HCT116 (cell line): ENCODE measurements at regions not wholly inside any gene's neighbourhood (a gene's known extent, or its start where the extent isn't known, plus 50 kb on each side); places are given as distances from the start of the nearest gene placed in this dataset.

Experiments
- ATAC-seq: fragments of 200-7000 bp; cut with Tn5 transposase; 2 replicates; pipeline ENCODE4 v1.9.1; 2020; ENCODE audit warnings: mild to moderate bottlenecking, moderate library complexity
- BruUV-seq: library from RNA; stranded (reverse); fragments of 400-500 nt; replicated peaks from 2 replicates; lab custom pipeline; 2021; lab: Mats Ljungman, UMichigan
- CTCF ChIA-PET: fragments of 300-600 bp; sonication (Branson Sonifier 250); formaldehyde crosslinking; loops from one replicate; lab custom pipeline; 2021; ENCODE audit warnings: antibody characterized with exemption; lab: Charles Lee
- POLR2A ChIA-PET: fragments of 300-600, 350-600 bp; sonication (Branson Sonifier 250); formaldehyde crosslinking; loops from one replicate; lab custom pipeline; 2021; ENCODE audit warnings: antibody characterized with exemption; lab: Charles Lee
- RAD21 ChIA-PET, 2 experiments: fragments of 300-600 bp; sonication (Branson Sonifier 250); formaldehyde crosslinking; loops; one replicate each; lab custom pipeline; 2023; ENCODE audit warnings: low total read pairs in 2 of 2; ENCODE audit not compliant: uncharacterized antibody in 2 of 2, unreplicated experiment in 2 of 2, low non-redundant PET in 1 of 2; lab: Charles Lee
- DNase-seq: peaks from one replicate; pipeline ENCODE4 v3.0.0-alpha.2; 2010; ENCODE audit warnings: low read depth, low spot score
- H2AFZ ChIP-seq: fragments of 200-600 bp; shearing (Covaris generic), sonication (generic); 2 replicates; pipeline ENCODE4 v1.6.1; 2017; ENCODE audit warnings: low read depth, mixed run types, mixed read lengths, antibody characterized with exemption, low read length; ENCODE audit not compliant: poor library complexity, severe bottlenecking
- H3K27ac ChIP-seq: 2 replicates; pipeline ENCODE4 v1.5.1; 2012; ENCODE audit warnings: low read depth, low read length
- H3K27me3 ChIP-seq: fragments of 200-600 bp; sonication (generic); 2 replicates; pipeline ENCODE4 v1.6.1; 2016; ENCODE audit warnings: mixed run types, low read length, mixed read lengths; ENCODE audit not compliant: insufficient read depth
- H3K36me3 ChIP-seq, 2 experiments: fragments of 200-500 bp in 1 of 2; fragments of 200-600 bp in 1 of 2; sonication (Bioruptor generic) in 1 of 2; sonication (generic) in 1 of 2; 2 replicates each; pipeline versions ENCODE4 v1.5.1 to v1.6.1; 2014 to 2016; ENCODE audit warnings: low read length in 2 of 2, inconsistent platforms in 1 of 2, mixed read lengths in 1 of 2, mixed run types in 1 of 2; ENCODE audit not compliant: insufficient read depth in 2 of 2, control insufficient read depth in 1 of 2
- H3K4me1 ChIP-seq, 2 experiments: fragments of 200-600 bp in 1 of 2; sonication (generic) in 1 of 2; 2 replicates each; pipeline versions ENCODE4 v1.5.1 to v1.6.1; 2012 to 2017; ENCODE audit warnings: low read length in 2 of 2, inconsistent platforms in 1 of 2, mild to moderate bottlenecking in 1 of 2, mixed read lengths in 1 of 2, mixed run types in 1 of 2, moderate library complexity in 1 of 2; ENCODE audit not compliant: insufficient read depth in 2 of 2, control insufficient read depth in 1 of 2
- H3K4me2 ChIP-seq: fragments of 200-600 bp; sonication (generic); 2 replicates; pipeline ENCODE4 v1.6.1; 2017; ENCODE audit warnings: mixed run types, low read length, mixed read lengths
- H3K4me3 ChIP-seq, 2 experiments: fragments of 200-600 bp in 1 of 2; sonication (generic) in 1 of 2; replicated peaks in 1 of 2; 2 replicates each; pipeline ENCODE4 v1.5.1; 2011 to 2016; ENCODE audit warnings: low read length in 2 of 2, control low read depth in 1 of 2, low read depth in 1 of 2, mild to moderate bottlenecking in 1 of 2, mixed read lengths in 1 of 2, mixed run types in 1 of 2
- H3K79me2 ChIP-seq: fragments of 200-600 bp; sonication (generic); 2 replicates; pipeline ENCODE4 v1.6.1; 2017; ENCODE audit warnings: mild to moderate bottlenecking, mixed run types, low read length, moderate library complexity, mixed read lengths; ENCODE audit not compliant: insufficient read depth
- H3K9ac ChIP-seq: fragments of 200-600 bp; sonication (generic); 2 replicates; pipeline ENCODE4 v1.6.1; 2016; ENCODE audit warnings: low read length, mixed read lengths
- H3K9me2 ChIP-seq: fragments of 200-600 bp; sonication (generic), shearing (Covaris generic); 2 replicates; pipeline ENCODE4 v1.6.1; 2017; ENCODE audit warnings: mixed run types, mild to moderate bottlenecking, moderate library complexity; ENCODE audit not compliant: insufficient read depth
- H3K9me3 ChIP-seq, 2 experiments: fragments of 200-500 bp in 1 of 2; fragments of 200-600 bp in 1 of 2; sonication (Bioruptor generic) in 1 of 2; sonication (generic) in 1 of 2; 2 replicates each; pipeline ENCODE4 v1.6.1; 2014 to 2017; ENCODE audit warnings: low read length in 2 of 2, mixed read lengths in 2 of 2, inconsistent platforms in 1 of 2, low read depth in 1 of 2, mild to moderate bottlenecking in 1 of 2, mixed run types in 1 of 2, moderate library complexity in 1 of 2; ENCODE audit not compliant: control insufficient read depth in 1 of 2, insufficient read depth in 1 of 2
- H4K20me1 ChIP-seq: fragments of 200-600 bp; sonication (generic), shearing (Covaris generic); 2 replicates; pipeline ENCODE4 v1.6.1; 2017; ENCODE audit warnings: mixed run types, mild to moderate bottlenecking, moderate library complexity; ENCODE audit not compliant: insufficient read depth
- CBX3 ChIP-seq: IDR thresholded peaks from 2 replicates; pipeline ENCODE4 v1.6.1; 2012; ENCODE audit warnings: low read depth
- EGR1 ChIP-seq: IDR thresholded peaks from 2 replicates; pipeline ENCODE4 v1.6.1; 2012; ENCODE audit warnings: low read depth
- ELF1 ChIP-seq: IDR thresholded peaks from 2 replicates; pipeline ENCODE4 v1.6.1; 2012; ENCODE audit warnings: low read depth, borderline replicate concordance
- EZH2phosphoT487 ChIP-seq: fragments of 200-600 bp; IDR thresholded peaks from 2 replicates; pipeline ENCODE4 v1.6.1; 2018; ENCODE audit warnings: antibody characterized with exemption, borderline replicate concordance
- FOSL1 ChIP-seq: IDR thresholded peaks from 2 replicates; pipeline ENCODE4 v1.6.1; 2012; ENCODE audit warnings: low read depth
- POLR2AphosphoS5 ChIP-seq: IDR thresholded peaks from 2 replicates; pipeline ENCODE4 v1.6.1; 2011; ENCODE audit warnings: mild to moderate bottlenecking, low read depth, low read length, moderate library complexity
- RAD21 ChIP-seq: IDR thresholded peaks from 2 replicates; pipeline ENCODE4 v1.6.1; 2012; ENCODE audit warnings: low read depth, mild to moderate bottlenecking
- SIN3A ChIP-seq: IDR thresholded peaks from 2 replicates; pipeline ENCODE4 v1.6.1; 2012; ENCODE audit warnings: low read depth
- SP1 ChIP-seq: IDR thresholded peaks from 2 replicates; pipeline ENCODE4 v1.6.1; 2012; ENCODE audit warnings: low read depth
- SRF ChIP-seq: IDR thresholded peaks from 2 replicates; pipeline ENCODE4 v1.6.1; 2012; ENCODE audit warnings: low read depth
- YY1 ChIP-seq: IDR thresholded peaks from 2 replicates; pipeline ENCODE4 v1.6.1; 2011; ENCODE audit warnings: low read length, low read depth, moderate library complexity, mild to moderate bottlenecking; ENCODE audit not compliant: insufficient replicate concordance; ENCODE audit errors: extremely low read depth
- ZFX ChIP-seq: fragments of 450-650 bp; IDR thresholded peaks from 2 replicates; pipeline ENCODE4 v1.6.1; 2017
- ZNF274 ChIP-seq: fragments of 200-500 bp; sonication (Bioruptor generic); IDR thresholded peaks from 2 replicates; pipeline ENCODE4 v1.6.1; 2014; ENCODE audit warnings: mild to moderate bottlenecking, low read depth, low read length, inconsistent platforms
- intact Hi-C: fragments of 100-400 bp; cut with micrococcal nuclease; formaldehyde crosslinking; loops from 2 replicates; pipeline ENCODE4 v1.10.0; 2022
- TF ChIP-seq, protein P1 (sequence below): IDR thresholded peaks from 2 replicates; pipeline ENCODE4 v1.6.1; 2012
- TF ChIP-seq, protein P2 (sequence below), 3 experiments: fragments of 200-600 bp in 1 of 3; sonication (generic) in 1 of 3; IDR thresholded peaks in 2 of 3; conservative IDR thresholded peaks in 1 of 3; 2 replicates each; pipeline ENCODE4 v1.5.1; 2012 to 2017; ENCODE audit warnings: low read depth in 2 of 3, low read length in 2 of 3, antibody characterized with exemption in 1 of 3, borderline replicate concordance in 1 of 3, control low read depth in 1 of 3, mild to moderate bottlenecking in 1 of 3, mixed read lengths in 1 of 3, mixed run types in 1 of 3, moderate library complexity in 1 of 3; ENCODE audit not compliant: insufficient read depth in 1 of 3

DNA sequence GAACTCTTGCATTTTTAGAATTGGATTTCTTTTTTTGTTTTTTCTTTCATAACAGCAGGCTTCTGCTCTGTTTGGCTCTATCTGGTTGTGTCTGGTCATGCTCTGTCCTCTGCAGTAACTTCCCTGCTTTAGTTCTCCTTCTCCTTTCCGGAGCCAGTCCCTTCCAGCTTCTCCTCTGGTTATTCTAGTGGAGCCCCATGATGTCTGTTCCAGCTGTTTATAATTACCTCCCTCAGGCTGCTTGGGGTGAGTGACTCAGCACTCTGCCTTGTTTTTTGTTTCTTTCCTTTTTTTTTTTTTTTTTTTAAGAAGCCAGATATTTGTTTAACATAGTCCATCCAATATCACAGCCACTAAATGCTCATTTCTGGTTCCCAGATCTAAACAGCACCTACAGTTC, 409.6 kb downstream of the MAFB start:
- BruUV-seq = no TSS peak
- ChIA-PET RAD21 (no interaction called here), CTCF (no interaction called here), POLR2A (no interaction called here)
- DNase-seq (no peak), ATAC-seq (no peak)
- TF ChIP-seq YY1 (no peak), EGR1 (no peak), FOSL1 (no peak), CBX3 (no peak), EZH2phosphoT487 (no peak), POLR2AphosphoS5 (no peak), SRF (no peak)
- no peaks in the 10 kb centered on the region for H3K9me3 ChIP-seq
- H3K9ac ChIP-seq = no peak overlapping the region
- no peaks in the 10 kb centered on the region for H4K20me1 ChIP-seq
- H3K27me3 ChIP-seq = peaks cover 1% of the 10 kb centered on the region; the same call in 1 of the 2 replicates
- no peaks in the 10 kb centered on the region for H3K9me2 ChIP-seq
- no peaks in the 10 kb centered on the region for H3K4me1 ChIP-seq
- intact Hi-C loops = no loop called here
- H3K4me3 ChIP-seq = no peak overlapping the region
- no peaks in the 10 kb centered on the region for H3K36me3 ChIP-seq
- H3K27ac ChIP-seq = no peak overlapping the region
- H3K79me2 ChIP-seq = no peaks in the 10 kb centered on the region
- H3K4me2 ChIP-seq = no peak overlapping the region
- no peak overlapping the region for H2AFZ ChIP-seq

DNA sequence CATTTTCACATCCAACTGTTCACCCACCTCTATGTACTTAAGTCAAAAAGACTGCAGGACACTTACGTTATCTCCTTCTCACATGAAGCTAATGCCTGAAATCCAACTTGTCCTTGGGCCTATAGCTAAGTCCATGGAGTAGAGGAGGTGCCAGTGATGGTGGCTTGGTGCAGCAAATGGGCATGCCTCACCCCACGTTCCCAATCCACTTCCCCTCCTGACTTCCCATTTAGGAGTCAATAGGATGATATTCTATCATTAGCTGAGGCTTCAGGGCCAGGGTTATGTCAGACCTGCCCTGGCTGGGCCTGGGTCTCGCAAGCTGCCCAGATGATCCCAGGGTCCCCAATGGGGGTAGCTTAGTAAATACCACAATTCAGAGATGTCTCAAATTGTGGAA, 410.4 kb downstream of the MAFB start:
- TF ChIP-seq RAD21 (no peak), SP1 (no peak), SIN3A (no peak), CBX3 (no peak), ELF1 (no peak), ZFX (no peak), POLR2AphosphoS5 (no peak), ZNF274 (no peak), FOSL1 (no peak)
- TF ChIP-seq, protein P1, sequence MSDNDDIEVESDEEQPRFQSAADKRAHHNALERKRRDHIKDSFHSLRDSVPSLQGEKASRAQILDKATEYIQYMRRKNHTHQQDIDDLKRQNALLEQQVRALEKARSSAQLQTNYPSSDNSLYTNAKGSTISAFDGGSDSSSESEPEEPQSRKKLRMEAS = no peak
- TF ChIP-seq, protein P2, sequence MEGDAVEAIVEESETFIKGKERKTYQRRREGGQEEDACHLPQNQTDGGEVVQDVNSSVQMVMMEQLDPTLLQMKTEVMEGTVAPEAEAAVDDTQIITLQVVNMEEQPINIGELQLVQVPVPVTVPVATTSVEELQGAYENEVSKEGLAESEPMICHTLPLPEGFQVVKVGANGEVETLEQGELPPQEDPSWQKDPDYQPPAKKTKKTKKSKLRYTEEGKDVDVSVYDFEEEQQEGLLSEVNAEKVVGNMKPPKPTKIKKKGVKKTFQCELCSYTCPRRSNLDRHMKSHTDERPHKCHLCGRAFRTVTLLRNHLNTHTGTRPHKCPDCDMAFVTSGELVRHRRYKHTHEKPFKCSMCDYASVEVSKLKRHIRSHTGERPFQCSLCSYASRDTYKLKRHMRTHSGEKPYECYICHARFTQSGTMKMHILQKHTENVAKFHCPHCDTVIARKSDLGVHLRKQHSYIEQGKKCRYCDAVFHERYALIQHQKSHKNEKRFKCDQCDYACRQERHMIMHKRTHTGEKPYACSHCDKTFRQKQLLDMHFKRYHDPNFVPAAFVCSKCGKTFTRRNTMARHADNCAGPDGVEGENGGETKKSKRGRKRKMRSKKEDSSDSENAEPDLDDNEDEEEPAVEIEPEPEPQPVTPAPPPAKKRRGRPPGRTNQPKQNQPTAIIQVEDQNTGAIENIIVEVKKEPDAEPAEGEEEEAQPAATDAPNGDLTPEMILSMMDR (IDR thresholded peaks at IDR 0.05 in 2 of 3, conservative IDR thresholded peaks at IDR 0.05 in 1 of 3; ENCODE audit: borderline replicate concordance in 1 of 3, insufficient read depth in 1 of 3, low read depth in 2 of 3, low read length in 2 of 3) = no peak
- TF ChIP-seq, all 23 proteins: peak for 0
- Histone ChIP-seq H3K27me3 (no peaks in the 10 kb centered on the region), H3K9me2 (no peaks in the 10 kb centered on the region), H3K9ac (no peak overlapping the region), H3K4me3 (no peak overlapping the region), H3K4me2 (no peak overlapping the region), H4K20me1 (no peaks in the 10 kb centered on the region), H2AFZ (no peak overlapping the region), H3K9me3 (no peaks in the 10 kb centered on the region), H3K4me1 (no peaks in the 10 kb centered on the region), H3K36me3 (no peaks in the 10 kb centered on the region), H3K79me2 (no peaks in the 10 kb centered on the region), H3K27ac (no peak overlapping the region)
- intact Hi-C loops = no loop called here
- POLR2A ChIA-PET = no interaction called here
- RAD21 ChIA-PET = no interaction called here
- no peak for ATAC-seq
- no peak for DNase-seq
- BruUV-seq = no TSS peak
- CTCF ChIA-PET = no interaction called here
